GM19468 (cell line): ENCODE measurements at regions not wholly inside any gene's neighbourhood (a gene's known extent, or its start where the extent isn't known, plus 50 kb on each side); places are given as distances from the start of the nearest gene placed in this dataset.

ENCODE experiments used
- ATAC-seq: cut with Tn5 transposase; IDR thresholded peaks from one replicate; pipeline ENCODE4 v1.9.1; 2021; ENCODE audit warnings: mild to moderate bottlenecking, moderate library complexity, moderate number of reproducible peaks; ENCODE audit not compliant: unreplicated experiment; ENCODE audit errors: extremely low read depth

- ATAC-seq: no peak
Observed at GRCh38 chr1:58861506-58861905, 77.7 kb upstream of the JUN start.

GRCh38 chr1:58862728-58863385 is 79.0 kb upstream of the JUN start:
- ATAC-seq: no peak

GRCh38 chr1:58864654-58865053 is 80.8 kb upstream of the JUN start:
- ATAC-seq: no peak

GRCh38 chr1:58866578-58866977 is 82.7 kb upstream of the JUN start:
- no peak for ATAC-seq

- ATAC-seq: no peak
Observed at GRCh38 chr1:58869638-58870297, 85.9 kb upstream of the JUN start.

- ATAC-seq: no peak
Observed at GRCh38 chr1:58870298-58870676, 86.4 kb upstream of the JUN start.

GRCh38 chr1:58874342-58874741 is 90.5 kb upstream of the JUN start:
- no peak for ATAC-seq

- ATAC-seq: no peak
Observed at GRCh38 chr1:58874757-58875755, 91.2 kb upstream of the JUN start.

GRCh38 chr1:58879464-58879863 is 95.6 kb upstream of the JUN start:
- ATAC-seq: no peak

- ATAC-seq: no peak
Observed at GRCh38 chr1:58880592-58880991, 96.7 kb upstream of the JUN start.

- no peak for ATAC-seq
Observed at GRCh38 chr1:58881471-58881994, 97.7 kb upstream of the JUN start.

GRCh38 chr1:58882322-58882948 is 98.6 kb upstream of the JUN start:
- ATAC-seq: no peak

- ATAC-seq: no peak
Observed at GRCh38 chr1:58883037-58883887, 99.4 kb upstream of the JUN start.

- no peak for ATAC-seq
Observed at GRCh38 chr1:58883888-58884482, 100.1 kb upstream of the JUN start.

- no peak for ATAC-seq
Observed at GRCh38 chr1:58884706-58885661, 101.1 kb upstream of the JUN start.

- ATAC-seq: no peak
Observed at GRCh38 chr1:58885998-58886397, 102.2 kb upstream of the JUN start.

- no peak for ATAC-seq
Observed at GRCh38 chr1:58886611-58887010, 102.8 kb upstream of the JUN start.

GRCh38 chr1:58887059-58887458 is 103.2 kb upstream of the JUN start:
- no peak for ATAC-seq
